ENCODE measurements at regions not wholly inside any gene's neighbourhood (a gene's known extent, or its start where the extent isn't known, plus 50 kb on each side); places are given as distances from the start of the nearest gene placed in this dataset.

- Histone ChIP-seq H3K9me3 (peaks cover 0 to 4% (median 0%) of the 10 kb centered on the region in 4 donors), H3K36me3 (no peaks in the 10 kb centered on the region), H3K27me3 (no peaks in the 10 kb centered on the region), H3K27ac (no peak overlapping the region), H3K4me1 (peaks cover 0 to 1% (median 0%) of the 10 kb centered on the region in 4 donors), H3K4me3 (no peak overlapping the region)
- TF ChIP-seq EP300 (IDR thresholded peaks at IDR 0.05): no peak
- no peak for TF ChIP-seq CTCF (IDR thresholded peaks at IDR 0.05)
- TF ChIP-seq POLR2A (IDR thresholded peaks at IDR 0.05): no peak
- DNase-seq (ENCODE audit: low spot score in 2 of 2): no peak
Measured at GRCh38 chr4:26099967-26100366, 185.9 kb downstream of the SMIM20 start.

- no peak for TF ChIP-seq CTCF (IDR thresholded peaks at IDR 0.05)
- no peak for TF ChIP-seq EP300 (IDR thresholded peaks at IDR 0.05)
- TF ChIP-seq POLR2A (IDR thresholded peaks at IDR 0.05): no peak
- 92 to 97% methylated on average over 4 of the region's 4 CpGs for whole genome bisulfite sequencing, 2 donors
Measured at GRCh38 chr4:26101011-26101410, 187.0 kb downstream of the SMIM20 start.

GRCh38 chr4:26104056-26104685, 190.2 kb downstream of the SMIM20 start:
- no peak for DNase-seq (ENCODE audit: low spot score in 2 of 2)
- Histone ChIP-seq H3K4me3 (no peak overlapping the region), H3K27ac (no peak overlapping the region), H3K36me3 (no peaks in the 10 kb centered on the region), H3K27me3 (no peaks in the 10 kb centered on the region), H3K4me1 (peaks cover 0 to 28% (median 3%) of the 10 kb centered on the region in 4 donors), H3K9me3 (peaks cover 0 to 4% (median 0%) of the 10 kb centered on the region in 4 donors)
- WGBS, 2 donors: 92% methylated on average over 3 of the region's 3 CpGs
- no peak for TF ChIP-seq POLR2A (IDR thresholded peaks at IDR 0.05)
- TF ChIP-seq CTCF (IDR thresholded peaks at IDR 0.05): no peak
- TF ChIP-seq EP300 (IDR thresholded peaks at IDR 0.05): no peak

More at GRCh38 chr4:26101011-26101410, 187.0 kb downstream of the SMIM20 start:
- H3K27ac ChIP-seq: no peak overlapping the region
- no peaks in the 10 kb centered on the region for H3K36me3 ChIP-seq
- H3K4me1 ChIP-seq: peaks cover 0 to 12% (median 3%) of the 10 kb centered on the region in 4 donors
- H3K27me3 ChIP-seq: no peaks in the 10 kb centered on the region
- no peak for DNase-seq (ENCODE audit: low spot score in 2 of 2)
- H3K9me3 ChIP-seq: peaks cover 0 to 4% (median 0%) of the 10 kb centered on the region in 4 donors
- H3K4me3 ChIP-seq: no peak overlapping the region

GRCh38 chr4:26105337-26105736, 191.3 kb downstream of the SMIM20 start:
- H3K4me3 ChIP-seq: no peak overlapping the region
- H3K27me3 ChIP-seq: no peaks in the 10 kb centered on the region
- H3K4me1 ChIP-seq: peaks cover 0 to 28% (median 3%) of the 10 kb centered on the region in 4 donors
- WGBS, 2 donors: 51 to 57% methylated on average over 2 of the region's 2 CpGs
- no peak for DNase-seq (ENCODE audit: low spot score in 2 of 2)
- TF ChIP-seq POLR2A (IDR thresholded peaks at IDR 0.05) (no peak), EP300 (IDR thresholded peaks at IDR 0.05) (no peak), CTCF (IDR thresholded peaks at IDR 0.05) (no peak)
- no peaks in the 10 kb centered on the region for H3K36me3 ChIP-seq
- peak overlapping the region in 2 of 4 donors; percentile 56 to 66 for H3K27ac ChIP-seq
- H3K9me3 ChIP-seq: no peaks in the 10 kb centered on the region

- H3K27me3 ChIP-seq: no peaks in the 10 kb centered on the region
- no peak overlapping the region for H3K4me3 ChIP-seq
- H3K27ac ChIP-seq: peak overlapping the region in 2 of 4 donors; percentile 56 to 66
- no peak for DNase-seq (ENCODE audit: low spot score in 2 of 2)
- TF ChIP-seq CTCF (IDR thresholded peaks at IDR 0.05): no peak
- TF ChIP-seq EP300 (IDR thresholded peaks at IDR 0.05): peak in 1 of 2 donors; percentile 57
- 81 to 89% methylated on average over 7 of the region's 7 CpGs for WGBS, 2 donors
- H3K36me3 ChIP-seq: no peaks in the 10 kb centered on the region
- peaks cover 0 to 28% (median 3%) of the 10 kb centered on the region in 4 donors for H3K4me1 ChIP-seq
- H3K9me3 ChIP-seq: no peaks in the 10 kb centered on the region
Measured at GRCh38 chr4:26105815-26106699, 192.0 kb downstream of the SMIM20 start.

Data from tibial nerve (tissue), 4 donors.